Spleen (tissue), 7 donors: ENCODE measurements at regions not wholly inside any gene's neighbourhood (a gene's known extent, or its start where the extent isn't known, plus 50 kb on each side); places are given as distances from the start of the nearest gene placed in this dataset.

Source experiments
- CTCF ChIP-seq, 11 experiments: fragments of 200-600 bp in 7 of 11; fragments of 450-650 bp in 4 of 11; sonication (generic) in 4 of 11; IDR thresholded peaks in 8 of 11; conservative IDR thresholded peaks in 3 of 11; 1 replicate in 7 of 11; 2 replicates in 4 of 11; pipeline versions ENCODE4 v1.4.0 to v1.8.0; 2016 to 2021; ENCODE audit warnings: antibody characterized with exemption in 11 of 11, inconsistent platforms in 4 of 11, mild to moderate bottlenecking in 1 of 11
- POLR2A ChIP-seq, 3 donors: fragments of 450-650 bp; IDR thresholded peaks; one replicate each; pipeline ENCODE4 v1.5.1; 2017; ENCODE audit warnings: antibody characterized with exemption in 3 of 3, mild to moderate bottlenecking in 1 of 3
- POLR2AphosphoS5 ChIP-seq, 3 donors: sonication (generic); formaldehyde crosslinking; IDR thresholded peaks; one replicate each; pipeline ENCODE4 v1.5.1; 2017; ENCODE audit warnings: antibody characterized with exemption in 3 of 3
- donor health status: DM: no; HTN: no; CAD: no; lungs with moderate emphysema.
- donor health status: DM: no; HTN: no; CAD: no.
- donor health status: DM: no; HTN: no; CAD: no.

- TF ChIP-seq POLR2A (IDR thresholded peaks at IDR 0.05) (no peak), CTCF (IDR thresholded peaks at IDR 0.05 in 8 of 11, conservative IDR thresholded peaks at IDR 0.05 in 3 of 11) (no peak), POLR2AphosphoS5 (IDR thresholded peaks at IDR 0.05) (no peak)
Observed at GRCh38 chr20:10724449-10725173, 50.8 kb upstream of the JAG1 start.
